GM18499 (cell line): ENCODE measurements at regions not wholly inside any gene's neighbourhood (a gene's known extent, or its start where the extent isn't known, plus 50 kb on each side); places are given as distances from the start of the nearest gene placed in this dataset.
"Not testable (repeated sequence)": the region's sequence is repeated elsewhere in the genome, so short reads cannot be mapped to it uniquely, and the experiment has no call there.

Experiments used
- ATAC-seq: cut with Tn5 transposase; IDR thresholded peaks from one replicate; pipeline ENCODE4 v1.9.1; 2021; ENCODE audit warnings: moderate number of reproducible peaks; ENCODE audit not compliant: insufficient read depth, unreplicated experiment

DNA sequence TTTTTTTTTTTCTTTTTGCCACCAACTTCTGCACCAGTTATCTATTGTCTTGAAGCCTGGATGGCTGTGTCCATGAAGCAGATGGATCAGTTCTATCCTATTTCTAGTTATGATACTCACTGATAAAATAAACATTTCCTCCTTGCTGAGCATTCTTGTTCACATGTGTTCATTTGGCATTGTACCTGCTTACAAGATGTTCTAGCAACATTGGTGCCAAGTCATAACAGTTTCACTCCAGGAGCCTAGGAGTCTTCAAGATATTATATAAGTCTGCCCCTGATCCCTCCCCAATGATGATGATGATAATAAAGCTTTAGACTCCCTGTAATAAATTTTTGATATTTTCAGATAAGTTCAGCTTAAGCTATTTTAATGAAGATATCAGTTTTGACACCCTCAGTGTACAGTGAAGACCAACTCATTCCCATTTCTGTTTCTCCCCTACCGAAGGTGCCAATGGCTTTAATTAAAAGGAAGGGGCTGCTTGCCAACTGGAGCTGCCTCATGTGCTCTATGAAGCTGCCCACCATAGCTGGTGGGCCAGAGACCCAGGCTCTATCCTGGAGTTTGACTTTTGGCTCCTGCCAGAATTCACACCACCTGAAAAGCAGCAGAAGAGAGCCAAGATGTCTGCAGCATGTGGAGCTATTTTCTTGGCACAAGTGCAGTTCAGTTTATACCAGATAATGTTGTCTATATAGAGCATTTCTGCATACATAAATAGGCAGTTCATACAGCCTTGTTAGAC lies 265.4 kb upstream of the TET2 start:
- no peak for ATAC-seq

DNA sequence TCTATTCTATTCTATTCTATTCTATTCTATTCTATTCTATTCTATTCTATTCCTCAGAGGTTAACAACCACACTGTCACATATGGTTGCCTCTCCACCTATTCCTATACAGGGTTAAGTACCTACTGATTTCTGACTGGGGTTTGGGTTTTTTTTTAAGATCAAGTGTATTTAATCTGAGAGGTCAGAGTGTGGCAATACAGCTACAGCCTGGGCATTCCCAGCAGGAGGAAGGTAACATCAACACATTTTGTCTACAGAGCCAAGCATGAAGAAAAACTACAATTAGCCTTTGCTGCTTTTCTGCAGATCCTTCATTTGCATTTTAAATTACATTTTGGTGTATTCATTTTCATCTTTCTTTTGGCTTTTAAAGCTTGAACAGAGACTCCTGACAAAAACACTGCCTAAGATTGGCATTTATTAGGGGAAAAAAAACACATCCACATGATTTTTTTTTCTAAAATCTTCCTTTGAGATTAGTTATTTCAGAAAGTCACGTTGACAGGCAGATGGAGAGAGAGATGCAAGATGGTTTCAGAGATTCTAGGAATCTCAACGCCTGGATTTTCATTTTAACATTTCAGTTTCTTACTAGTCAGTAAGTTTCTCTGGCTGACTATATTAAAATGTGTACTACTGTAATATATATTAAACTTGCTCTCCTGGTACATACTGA lies 255.9 kb upstream of the TET2 start:
- ATAC-seq: no peak

DNA sequence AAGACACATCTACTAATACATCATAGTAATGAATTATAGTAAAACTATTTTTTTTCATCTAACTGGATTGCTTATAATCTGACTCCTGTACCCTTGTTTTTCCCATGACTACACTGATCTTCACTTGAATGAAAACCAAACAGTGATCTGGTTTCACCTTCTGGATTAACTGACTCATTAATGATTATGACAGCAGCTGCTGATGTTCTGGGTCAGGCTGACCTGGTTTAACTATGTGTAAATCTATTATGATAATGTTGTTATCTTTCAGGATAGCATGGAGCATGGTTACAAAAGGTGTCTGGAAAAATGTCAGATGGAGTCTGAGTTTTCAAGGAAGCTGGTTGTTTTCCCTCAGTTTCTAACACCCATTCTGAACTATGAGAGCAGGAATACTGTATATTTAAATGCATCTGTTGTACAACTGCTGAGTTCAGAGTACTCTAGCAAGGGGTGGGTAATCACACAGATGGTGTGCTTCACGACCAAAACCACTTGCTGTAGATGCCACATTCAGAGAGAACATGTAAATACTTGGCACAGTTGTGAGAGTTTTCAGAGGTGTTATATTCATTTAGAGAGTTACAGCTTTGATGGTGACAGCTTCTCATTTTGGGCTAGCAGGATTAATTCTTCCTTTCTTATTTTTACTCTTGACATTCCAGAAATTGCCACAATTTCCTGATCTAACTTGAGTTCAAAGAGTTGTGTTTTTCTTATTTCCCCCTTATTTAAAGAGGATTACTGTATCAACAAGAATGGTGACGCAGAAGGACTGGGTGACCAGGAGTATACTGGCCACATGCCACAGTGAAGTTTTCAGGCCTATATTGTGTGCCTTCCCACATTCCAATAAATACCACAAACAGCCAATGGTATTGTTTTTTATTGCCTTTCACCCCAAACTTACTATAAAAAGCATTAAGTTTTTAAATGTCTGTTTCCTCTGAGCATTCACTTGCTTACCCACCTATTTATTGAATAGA lies 249.7 kb upstream of the TET2 start:
- peak; percentile 60 for ATAC-seq

DNA sequence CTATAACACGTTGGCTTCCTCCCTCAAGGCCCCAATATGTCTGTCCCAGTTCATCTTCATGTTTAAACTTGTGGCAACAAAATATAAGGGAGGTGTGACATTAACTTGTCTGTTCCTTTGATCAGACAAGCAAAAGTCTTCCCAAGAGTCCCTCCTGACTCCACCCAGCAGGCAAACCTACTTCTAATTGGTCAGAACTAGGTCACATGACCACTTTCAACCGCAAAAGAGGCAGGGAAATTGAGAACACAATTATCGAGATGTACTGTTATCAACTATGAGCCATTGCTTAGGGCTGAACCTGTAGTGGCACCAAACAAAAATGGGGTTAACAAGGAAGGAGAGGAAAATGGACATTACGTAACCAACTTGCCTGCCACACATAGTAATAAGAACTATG lies 246.8 kb upstream of the TET2 start:
- ATAC-seq: no peak

DNA sequence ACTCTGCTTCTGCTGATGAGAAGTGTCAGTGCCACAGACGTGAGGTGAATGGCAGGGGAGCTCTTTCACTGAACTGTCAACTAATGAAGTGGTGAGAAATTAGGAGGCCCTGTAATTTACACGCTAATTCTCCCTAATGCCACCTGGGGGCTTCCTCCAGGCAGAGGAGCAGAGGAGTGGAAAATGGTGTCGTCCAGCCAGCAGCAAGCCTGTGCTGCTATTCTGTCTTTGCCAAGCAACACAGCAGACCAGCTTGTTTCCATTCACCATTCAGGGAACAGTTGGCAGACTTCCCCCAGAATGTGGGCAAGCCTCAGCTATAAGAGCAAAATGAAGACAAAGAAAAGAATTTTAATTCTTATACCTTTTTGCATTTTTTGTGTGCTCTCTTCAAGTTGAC lies 245.2 kb upstream of the TET2 start:
- ATAC-seq: no peak

DNA sequence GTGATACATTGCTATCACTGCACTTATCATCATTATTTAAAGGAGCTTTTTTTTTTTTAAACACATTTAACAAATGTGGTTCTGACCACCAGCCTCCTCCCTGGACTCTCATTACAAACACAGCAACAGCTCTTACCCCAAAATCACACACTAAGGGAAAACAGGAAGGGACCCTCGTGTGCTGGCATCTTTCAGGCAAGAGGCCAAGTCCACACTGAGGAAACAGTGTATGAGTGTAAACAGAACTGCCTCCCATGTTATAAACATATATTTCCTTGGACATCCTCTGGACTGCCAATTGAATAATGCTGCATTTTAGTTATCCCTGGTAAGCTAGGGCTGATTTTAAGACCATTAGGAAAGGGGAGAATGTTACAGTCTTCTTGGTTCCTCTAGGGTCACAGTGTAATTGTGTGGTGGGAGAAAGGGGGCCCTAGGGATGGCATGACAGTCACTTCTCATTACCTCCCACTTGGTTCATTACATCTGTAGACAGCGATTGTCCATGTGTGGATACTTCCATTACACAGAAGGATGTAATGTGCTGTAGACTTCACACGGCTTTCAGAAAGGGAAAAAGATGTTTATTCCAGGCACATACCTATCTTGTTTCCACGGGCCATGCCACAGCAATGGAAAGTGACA lies 244.6 kb upstream of the TET2 start:
- no peak for ATAC-seq

DNA sequence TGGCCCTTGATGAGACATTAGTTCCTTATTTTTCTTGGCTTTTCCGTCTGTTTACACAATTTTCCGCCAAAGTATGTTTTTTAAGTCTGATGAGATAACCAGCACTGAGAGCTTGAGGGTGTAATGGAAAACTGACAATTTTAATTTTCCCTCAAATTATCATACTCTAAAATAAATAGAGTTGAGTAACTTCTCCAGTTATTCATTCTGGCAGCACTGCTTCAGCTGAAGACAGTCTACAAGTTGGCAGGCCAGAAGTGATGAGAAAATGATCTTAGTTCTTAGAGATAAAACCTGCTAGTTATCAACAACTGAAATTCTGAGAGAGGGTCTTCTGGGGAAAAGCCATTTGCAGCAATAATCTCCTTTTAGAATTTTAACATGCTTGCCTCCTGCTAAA lies 241.6 kb upstream of the TET2 start:
- no peak for ATAC-seq

DNA sequence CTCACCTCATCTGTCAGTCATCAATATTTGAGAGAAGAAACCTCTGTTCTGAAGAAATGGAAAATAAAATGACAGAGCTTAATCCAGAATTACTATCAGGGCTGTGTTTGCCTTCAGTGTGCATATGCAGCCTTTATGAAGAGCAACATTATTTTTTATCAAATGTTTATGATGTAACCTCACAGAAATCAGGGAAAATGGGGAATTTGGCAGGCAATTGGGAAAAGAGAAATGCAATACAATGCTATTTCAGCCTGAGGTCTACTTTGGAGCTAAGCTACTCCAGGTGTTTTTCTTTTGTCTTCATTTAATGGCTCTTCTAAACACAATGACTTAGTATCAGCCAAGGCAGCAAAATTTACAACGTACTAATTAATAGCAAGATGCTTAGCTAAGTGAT lies 241.1 kb upstream of the TET2 start:
- ATAC-seq: no peak

DNA sequence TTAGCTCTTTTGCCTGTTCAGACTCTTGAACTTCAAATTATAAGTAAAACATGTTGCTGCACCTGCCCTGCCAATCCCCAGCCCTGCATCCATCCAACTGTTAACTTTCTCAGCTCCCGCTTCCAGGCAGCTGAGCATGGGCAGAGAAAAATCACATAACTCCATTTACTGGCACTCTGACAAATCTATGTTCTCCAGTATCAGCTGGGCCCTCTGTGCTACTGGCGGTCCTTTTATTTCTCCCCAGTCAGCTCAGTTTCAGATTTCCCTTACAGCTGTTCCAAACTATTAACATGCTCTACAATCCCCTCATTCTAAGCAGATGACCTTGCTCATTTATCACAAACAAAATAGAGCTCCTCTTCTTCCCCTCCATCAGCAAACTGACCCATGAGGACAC lies 240.4 kb upstream of the TET2 start:
- no peak for ATAC-seq

DNA sequence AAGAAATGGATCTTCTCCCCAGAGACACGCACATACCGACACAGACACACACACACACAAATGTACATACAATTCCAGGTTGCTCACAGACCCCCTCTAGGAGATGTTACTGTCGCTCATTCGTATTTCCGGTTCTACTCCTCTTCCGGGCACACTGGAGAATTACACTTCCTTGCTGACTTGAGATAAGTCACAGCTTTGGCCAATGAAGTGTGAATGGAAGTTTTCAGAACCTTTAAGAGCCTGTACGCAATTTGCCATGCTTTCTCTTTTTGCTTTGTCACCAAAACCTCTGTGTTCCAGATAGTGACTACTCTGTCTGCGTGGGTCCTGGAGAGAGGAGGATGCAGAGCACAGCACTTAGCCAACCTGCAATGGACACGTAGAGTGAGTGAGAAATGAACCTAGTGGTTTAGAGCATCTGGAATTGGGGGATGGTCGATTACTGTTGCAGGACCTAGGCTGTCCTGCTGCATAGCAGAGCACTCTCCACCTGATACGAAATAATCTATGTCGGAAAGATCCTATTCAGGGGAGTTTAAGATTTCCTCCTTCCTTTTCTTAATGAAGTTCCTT lies 239.5 kb upstream of the TET2 start:
- ATAC-seq: no peak

DNA sequence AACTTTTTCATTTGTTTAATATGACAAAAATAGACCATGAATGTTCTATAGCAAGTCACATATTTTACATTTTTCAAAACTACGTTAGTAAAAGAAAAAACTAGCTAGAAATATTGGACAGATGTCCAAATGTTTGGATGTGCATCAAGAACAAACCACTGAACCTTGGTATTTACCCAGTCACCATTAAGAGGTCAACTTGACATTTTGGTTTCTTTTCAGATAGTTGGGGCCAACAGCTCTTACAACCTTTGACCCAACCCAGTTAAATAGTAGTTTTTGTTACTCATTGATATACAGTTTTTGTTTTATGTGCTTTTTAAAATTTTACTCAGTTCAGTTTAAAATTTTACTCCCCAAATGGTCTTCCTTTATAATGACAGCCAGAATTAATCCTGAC lies 238.7 kb upstream of the TET2 start:
- ATAC-seq: no peak

DNA sequence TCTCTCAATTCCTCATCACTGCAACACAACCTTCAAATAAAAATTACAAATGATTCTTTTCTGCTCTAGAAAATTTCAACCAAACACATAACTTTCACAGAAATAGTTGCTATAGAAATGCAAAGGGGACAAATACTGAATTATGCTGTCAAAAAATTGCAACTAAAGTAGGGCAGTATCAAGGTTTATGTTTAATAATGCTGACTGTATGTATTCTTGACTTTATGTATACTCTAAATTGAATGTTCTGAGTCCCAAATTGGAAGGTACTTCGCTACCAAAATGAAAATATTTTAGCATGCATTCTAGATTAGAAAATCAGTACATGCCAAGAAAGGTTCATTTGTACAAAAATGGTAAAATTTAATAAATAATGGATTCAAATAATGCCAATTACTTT lies 237.3 kb upstream of the TET2 start:
- ATAC-seq: no peak

DNA sequence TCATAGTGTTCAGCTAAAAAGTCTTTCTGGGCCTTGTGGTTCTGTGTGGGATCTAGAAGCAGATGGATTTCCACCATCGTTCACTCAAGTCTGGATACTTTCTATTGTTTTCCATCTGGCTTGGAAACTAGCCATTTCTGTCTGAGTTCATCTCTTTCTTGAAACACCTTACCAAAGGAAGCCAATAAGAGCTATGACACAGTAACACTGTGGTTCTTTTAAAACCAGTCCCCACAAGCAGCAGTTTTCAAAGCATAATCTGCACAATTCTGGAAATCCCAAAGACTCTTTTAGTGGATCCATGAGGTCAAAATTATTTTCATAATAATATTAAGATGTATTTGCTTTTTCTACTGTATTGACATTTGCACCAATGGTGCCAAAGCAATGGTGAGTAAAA lies 234.2 kb upstream of the TET2 start:
- ATAC-seq: no peak

DNA sequence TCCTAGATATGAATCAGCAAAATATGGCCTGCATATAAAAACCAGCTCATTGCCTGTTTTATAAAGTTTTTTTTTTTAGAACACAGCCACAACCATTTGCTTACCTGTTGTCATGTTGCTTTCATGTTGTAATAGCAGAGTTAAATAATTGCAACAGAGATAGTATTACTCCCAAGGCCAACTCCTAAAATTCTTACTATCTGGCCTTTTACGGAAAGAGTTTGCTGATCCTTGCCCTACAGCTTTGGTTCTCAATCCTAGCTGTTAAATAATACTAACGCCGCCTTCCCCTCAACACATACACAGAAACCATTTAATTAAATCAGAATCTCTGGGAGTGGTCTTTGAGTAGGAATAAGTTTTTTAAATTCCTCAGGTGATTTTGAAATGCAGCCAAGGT lies 231.3 kb upstream of the TET2 start:
- no peak for ATAC-seq

DNA sequence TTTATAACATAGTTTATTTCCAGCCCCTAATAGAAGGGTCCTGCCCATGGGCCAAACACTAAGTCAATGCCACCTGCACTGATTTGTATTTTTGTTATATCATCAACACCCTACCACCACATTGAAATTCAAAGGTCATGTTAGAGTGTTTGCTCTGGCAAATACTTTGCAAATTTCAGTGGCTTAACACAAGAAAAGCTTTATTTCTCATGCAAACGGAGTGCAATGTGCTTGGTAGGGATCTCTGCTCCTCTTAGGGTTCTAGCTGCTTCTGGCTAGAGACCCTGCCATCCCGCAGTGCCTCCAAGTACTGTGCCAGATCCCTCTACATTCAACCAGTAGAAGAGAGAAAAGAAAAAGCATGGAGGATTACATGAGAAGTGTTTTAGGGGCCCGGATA lies 230.8 kb upstream of the TET2 start:
- no peak for ATAC-seq

DNA sequence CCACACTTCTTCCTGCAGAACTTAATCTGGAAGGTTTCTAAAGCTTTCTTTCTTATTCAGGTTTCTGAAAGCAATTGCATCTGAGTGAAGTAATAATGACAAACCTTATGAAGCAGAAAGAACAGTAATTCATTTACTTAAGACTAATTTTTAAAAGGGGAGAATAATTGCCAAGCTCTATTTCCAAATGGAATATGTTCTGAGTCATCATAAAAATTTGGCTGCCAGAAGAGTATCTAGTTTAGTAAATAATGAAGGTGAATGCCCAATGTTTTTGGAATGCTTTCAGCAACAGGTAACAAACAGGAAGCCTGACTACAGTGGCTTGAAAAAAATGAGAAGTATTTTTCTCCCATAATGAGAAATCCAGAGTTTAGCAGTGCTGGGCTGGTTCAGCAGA lies 227.3 kb upstream of the TET2 start:
- ATAC-seq: no peak

DNA sequence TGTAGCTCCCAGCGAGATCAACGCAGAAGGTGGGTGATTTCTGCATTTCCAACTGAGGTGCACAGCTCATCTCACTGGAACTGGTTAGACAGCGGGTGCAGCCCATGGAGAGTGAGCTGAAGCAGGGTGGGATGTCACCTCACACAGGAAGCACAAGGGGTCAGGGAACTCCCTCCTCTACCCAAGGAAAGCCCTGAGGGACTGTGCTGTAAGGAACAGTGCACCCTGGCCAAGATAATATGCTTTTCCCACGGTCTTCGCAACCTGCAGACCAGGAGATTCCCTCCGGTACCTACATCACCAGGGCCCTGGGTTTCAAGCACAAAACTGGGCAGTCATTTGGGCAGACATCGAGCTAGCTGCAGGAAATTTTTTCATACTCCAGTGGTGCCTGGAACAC lies 216.4 kb upstream of the TET2 start:
- no peak for ATAC-seq

DNA sequence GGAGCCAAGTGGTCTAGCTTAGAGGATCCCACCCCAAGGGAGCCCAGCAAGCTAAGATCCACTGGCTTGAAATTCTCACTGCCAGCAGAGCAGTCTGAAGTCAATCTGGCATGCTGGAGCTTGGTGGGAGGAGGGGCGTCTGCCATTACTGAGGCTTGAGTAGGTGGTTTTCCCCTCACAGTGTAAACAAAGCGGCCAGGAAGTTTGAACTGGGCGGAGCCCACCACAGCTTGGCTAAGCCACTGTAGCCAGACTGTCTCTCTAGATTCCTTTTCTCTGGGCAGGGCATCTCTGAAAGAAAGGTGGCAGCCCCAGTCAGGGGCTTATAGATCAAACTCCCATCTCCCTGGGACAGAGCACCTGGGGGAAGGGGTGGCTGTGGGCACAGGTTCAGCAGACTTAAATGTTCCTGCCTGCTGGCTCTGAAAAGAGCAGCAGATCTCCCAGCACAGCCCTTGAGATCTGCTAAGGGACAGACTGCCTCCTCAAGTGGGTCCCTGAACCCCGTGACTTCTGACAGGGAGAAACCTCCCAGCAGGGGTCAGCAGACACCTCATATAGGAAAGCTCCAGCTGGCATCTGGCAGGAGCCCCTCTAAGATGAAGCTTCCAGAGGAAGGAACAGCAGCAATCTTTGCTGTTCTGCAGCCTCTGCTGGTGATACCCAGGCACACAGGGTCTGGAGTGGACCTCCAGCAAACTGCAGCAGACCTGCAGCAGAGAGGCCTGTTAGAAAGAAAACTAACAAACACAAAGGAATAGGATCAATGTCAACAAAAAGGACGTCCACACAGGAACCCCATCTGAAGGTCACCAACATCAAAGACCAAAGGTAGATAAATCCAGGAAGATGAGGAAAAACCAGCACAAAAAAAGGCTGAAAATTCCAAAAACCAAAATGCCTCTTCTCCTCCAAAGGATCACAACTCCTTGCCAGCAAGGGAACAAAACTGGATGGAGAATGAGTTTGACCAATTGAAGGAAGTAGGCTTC lies 215.6 kb upstream of the TET2 start:
- ATAC-seq: not testable (repeated sequence)

DNA sequence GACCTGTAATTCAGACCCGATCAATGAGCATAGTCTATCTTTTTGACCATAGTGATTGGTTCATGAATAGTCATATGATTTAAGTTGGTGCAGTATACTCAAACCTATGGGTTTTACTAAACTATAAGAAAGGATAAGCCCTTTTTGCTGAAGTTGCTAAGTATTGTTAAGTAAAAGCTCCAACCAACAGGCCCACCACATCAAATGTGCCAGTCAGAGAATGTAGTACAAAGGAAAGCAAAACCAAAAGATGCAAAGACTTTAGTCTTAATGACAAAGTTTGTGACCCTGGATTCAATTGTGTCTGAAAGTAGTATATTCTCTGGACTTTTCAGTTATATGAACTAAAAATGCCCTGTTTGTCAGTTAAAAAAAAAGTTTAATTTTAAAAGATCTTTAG lies 208.1 kb upstream of the TET2 start:
- no peak for ATAC-seq
